ENCODE measurements at regions not wholly inside any gene's neighbourhood (a gene's known extent, or its start where the extent isn't known, plus 50 kb on each side); places are given as distances from the start of the nearest gene placed in this dataset.
"Not testable (repeated sequence)": the region's sequence is repeated elsewhere in the genome, so short reads cannot be mapped to it uniquely, and the experiment has no call there.

DNA sequence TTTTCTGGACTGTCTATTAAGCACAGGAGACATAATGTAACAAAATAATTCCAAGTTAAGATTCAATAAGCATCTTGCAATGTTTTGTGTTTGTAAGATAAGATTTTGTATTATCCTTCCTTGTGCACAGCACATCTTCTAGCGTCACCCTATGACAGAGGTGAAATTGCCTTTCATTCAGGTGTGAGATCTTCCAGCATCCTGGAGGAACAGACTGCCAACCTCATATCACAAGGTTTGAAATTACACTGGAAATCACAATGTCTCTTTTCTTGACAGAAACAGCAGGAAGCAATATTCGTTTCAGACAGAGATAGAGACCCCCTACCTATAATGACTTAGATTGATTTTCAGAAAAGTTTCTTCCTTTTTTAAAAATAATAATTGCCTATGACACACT is 668.6 kb downstream of the GABRG1 start:
- ATAC-seq, result no peak
- H3K9me3 Mint-ChIP-seq, result peaks cover 11% of the 10 kb centered on the region

DNA sequence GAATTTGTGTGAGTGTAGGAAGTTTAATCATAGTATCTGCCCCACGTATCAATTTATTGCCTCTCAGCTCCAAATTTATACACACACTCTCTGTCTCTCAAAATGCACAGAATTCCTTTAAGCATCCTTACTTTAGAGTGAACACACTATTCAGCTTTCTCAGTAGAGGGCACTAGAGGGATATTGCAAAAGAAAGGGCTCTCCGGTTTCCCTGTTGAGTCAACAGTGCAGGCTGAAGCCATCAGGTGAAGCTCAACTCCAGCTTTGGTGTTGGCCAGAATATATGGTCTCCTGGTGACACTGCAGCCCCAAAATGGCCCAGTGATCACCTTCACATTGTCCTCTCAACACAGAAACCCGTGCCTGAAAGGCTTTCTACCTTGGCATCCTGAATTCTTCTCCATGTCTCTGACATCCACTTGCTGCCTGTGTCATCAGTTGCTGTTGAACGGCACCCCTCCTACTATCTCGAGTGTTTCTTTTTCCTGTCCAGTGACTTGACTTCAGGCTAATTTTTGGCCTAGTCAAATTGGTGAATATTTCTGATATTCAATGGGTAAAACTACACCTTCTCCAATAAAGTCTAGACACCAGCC is 670.5 kb downstream of the GABRG1 start:
- ATAC-seq (no peak), DNase-seq (no peak)
- peaks cover 11% of the 10 kb centered on the region for H3K9me3 Mint-ChIP-seq
- H3K36me3 Mint-ChIP-seq (ENCODE audit: insufficient read depth), result no peaks in the 10 kb centered on the region
- H3K4me3 Mint-ChIP-seq, result no peak overlapping the region
- no peaks in the 10 kb centered on the region for H3K27me3 Mint-ChIP-seq (ENCODE audit: low read depth)
- no peaks in the 10 kb centered on the region for H3K4me1 Mint-ChIP-seq (ENCODE audit: low read depth)

More for the DNA sequence above, 668.6 kb downstream of the GABRG1 start:
- Mint-ChIP-seq H3K4me1 (ENCODE audit: low read depth) (no peaks in the 10 kb centered on the region), H3K27me3 (ENCODE audit: low read depth) (no peaks in the 10 kb centered on the region), H3K4me3 (no peak overlapping the region), H3K36me3 (ENCODE audit: insufficient read depth) (no peaks in the 10 kb centered on the region)
- DNase-seq, result no peak

DNA sequence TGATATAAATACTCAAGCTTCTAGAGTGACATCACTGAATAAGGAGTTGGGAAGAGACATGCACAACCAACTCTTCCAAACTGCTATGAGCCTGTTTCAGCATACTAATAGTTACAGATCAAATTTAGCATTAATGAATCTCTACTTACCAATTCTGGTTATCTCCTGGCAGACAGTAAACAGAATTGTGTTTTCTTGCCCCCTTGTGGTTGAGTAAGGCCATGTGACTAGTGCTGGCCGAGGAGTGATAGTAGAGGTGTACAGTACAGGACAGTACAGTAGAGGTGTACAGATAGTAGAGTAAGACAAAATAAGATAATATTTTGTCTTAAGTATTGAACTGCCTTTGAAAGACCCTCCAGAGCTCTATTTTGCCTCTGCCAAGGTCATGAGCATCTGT is 681.4 kb downstream of the GABRG1 start:
- no peaks in the 10 kb centered on the region for H3K4me1 Mint-ChIP-seq (ENCODE audit: low read depth)
- H3K27me3 Mint-ChIP-seq (ENCODE audit: low read depth), result no peaks in the 10 kb centered on the region
- no peak for DNase-seq
- no peaks in the 10 kb centered on the region for H3K36me3 Mint-ChIP-seq (ENCODE audit: insufficient read depth)
- no peak for ATAC-seq
- H3K4me3 Mint-ChIP-seq, result no peak overlapping the region
- H3K9me3 Mint-ChIP-seq, result peaks cover 8% of the 10 kb centered on the region

DNA sequence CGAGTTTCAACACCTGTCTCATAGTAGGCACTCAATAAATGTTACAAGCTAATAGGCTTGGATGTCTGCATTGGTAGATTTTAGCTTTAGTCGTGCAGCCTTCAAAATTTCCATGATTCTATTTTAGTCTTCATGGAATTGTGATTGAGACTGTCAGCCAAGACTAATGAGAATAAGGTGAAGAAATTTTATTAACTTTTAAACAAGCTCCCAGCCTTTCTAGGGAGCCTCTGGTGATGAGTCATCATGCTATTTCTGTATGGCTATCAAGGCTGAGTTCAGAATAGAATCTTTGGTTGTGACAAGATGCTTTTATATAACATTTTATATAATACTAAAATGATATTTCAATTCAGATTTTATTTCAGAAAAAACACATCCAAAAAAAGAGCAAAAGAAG is 685.8 kb downstream of the GABRG1 start:
- H3K9me3 Mint-ChIP-seq, result peaks cover 3% of the 10 kb centered on the region
- no peak for ATAC-seq
- DNase-seq, result no peak

DNA sequence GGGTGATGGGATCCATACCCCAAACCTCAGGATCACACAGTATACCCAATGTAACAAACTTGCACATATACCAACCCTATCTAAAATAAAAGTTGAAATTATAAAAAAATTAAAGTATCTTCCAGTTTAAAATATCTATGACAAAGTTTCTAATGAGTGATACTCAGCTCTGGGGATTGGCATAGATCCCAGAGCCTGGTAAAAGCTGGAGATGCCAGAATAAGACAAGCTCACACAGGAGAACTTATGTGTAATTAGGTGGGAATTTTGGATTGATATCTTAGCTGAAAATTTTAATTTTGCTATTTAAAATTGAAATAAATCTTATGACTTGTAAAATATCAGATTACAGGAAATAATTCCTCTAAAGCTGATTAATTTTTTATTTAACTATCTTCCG is 686.5 kb downstream of the GABRG1 start:
- Mint-ChIP-seq H3K36me3 (ENCODE audit: insufficient read depth) (no peaks in the 10 kb centered on the region), H3K4me1 (ENCODE audit: low read depth) (no peaks in the 10 kb centered on the region), H3K4me3 (no peak overlapping the region), H3K9me3 (peaks cover 3% of the 10 kb centered on the region), H3K27me3 (ENCODE audit: low read depth) (no peaks in the 10 kb centered on the region)
- ATAC-seq (no peak), DNase-seq (no peak)

More for the DNA sequence above, 685.8 kb downstream of the GABRG1 start:
- H3K4me3 Mint-ChIP-seq, result no peak overlapping the region
- no peaks in the 10 kb centered on the region for H3K27me3 Mint-ChIP-seq (ENCODE audit: low read depth)
- no peaks in the 10 kb centered on the region for H3K36me3 Mint-ChIP-seq (ENCODE audit: insufficient read depth)
- H3K4me1 Mint-ChIP-seq (ENCODE audit: low read depth), result no peaks in the 10 kb centered on the region

DNA sequence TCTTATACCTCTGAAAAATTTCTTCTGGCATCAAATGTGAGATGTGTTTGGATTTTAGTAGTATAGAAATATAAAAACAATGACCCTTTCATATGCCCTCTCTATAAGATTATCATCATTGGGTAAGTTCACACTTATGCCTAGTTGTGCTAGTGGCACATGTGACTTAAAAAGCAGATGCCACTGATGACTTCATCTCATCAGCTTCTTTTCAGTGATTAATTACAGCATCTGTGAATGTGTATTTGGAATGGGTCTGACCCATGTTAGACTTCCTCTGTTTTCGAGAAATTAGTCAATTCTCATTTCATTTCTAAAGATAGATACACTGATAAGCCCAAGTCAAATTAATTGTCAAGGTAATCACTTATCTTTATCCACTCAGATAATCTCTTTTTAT is 698.7 kb downstream of the GABRG1 start:
- no peaks in the 10 kb centered on the region for H3K4me1 Mint-ChIP-seq (ENCODE audit: low read depth)
- no peak overlapping the region for H3K4me3 Mint-ChIP-seq
- no peak for DNase-seq
- H3K36me3 Mint-ChIP-seq (ENCODE audit: insufficient read depth), result no peaks in the 10 kb centered on the region
- H3K27me3 Mint-ChIP-seq (ENCODE audit: low read depth), result no peaks in the 10 kb centered on the region
- no peak for ATAC-seq
- H3K9me3 Mint-ChIP-seq, result peaks cover 16% of the 10 kb centered on the region

DNA sequence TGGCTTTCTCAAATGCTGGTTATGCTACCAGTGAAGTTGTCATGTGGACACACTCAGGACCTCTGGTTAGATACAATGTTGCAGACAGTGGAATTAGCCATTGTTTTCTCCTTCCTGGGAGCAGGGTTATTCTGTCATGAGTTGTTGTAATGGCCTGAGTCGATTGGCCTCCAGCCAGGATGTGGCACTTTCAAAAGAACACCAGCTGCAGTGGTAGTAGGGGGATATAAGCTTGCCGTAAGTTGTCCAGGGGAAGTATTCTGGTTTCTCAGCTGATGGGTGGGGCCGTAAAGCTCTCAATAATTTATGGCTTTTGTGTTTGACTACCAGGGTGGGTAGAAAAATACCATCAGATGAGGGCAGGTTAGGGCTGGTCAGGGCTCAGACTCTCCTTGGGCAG is 697.5 kb upstream of the GNPDA2 start:
- Mint-ChIP-seq H3K4me1 (ENCODE audit: low read depth) (no peaks in the 10 kb centered on the region), H3K4me3 (no peak overlapping the region), H3K27me3 (ENCODE audit: low read depth) (no peaks in the 10 kb centered on the region), H3K9me3 (peaks cover 16% of the 10 kb centered on the region), H3K36me3 (ENCODE audit: insufficient read depth) (no peaks in the 10 kb centered on the region)
- DNase-seq (no peak), ATAC-seq (no peak)

DNA sequence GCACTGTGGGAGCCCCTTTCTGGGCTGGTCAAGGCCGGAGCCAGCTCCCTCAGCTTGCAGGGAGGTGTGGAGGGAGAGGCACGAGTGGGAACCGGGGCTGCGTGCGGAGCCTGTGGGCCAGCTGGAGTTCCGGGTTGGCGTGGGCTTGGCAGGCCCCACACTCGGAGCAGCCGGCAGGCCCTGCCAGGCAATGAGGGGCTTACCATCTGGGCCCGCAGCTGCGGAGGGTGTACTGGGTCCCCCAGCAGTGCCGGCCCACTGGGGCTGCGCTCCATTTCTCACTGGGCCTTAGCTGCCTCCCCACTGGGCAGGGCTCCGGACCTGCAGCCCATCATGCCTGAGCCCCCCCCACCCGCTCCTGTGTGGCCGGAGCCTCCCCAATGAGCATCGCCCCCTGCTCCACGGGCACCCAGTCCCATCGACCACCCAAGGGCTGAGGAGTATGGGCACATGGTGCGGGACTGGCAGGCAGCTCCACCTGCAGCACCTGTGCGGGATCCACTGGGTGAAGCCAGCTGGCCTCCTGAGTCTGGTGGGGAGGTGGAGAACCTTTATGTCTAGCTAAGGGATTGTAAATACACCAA is 693.8 kb upstream of the GNPDA2 start:
- not testable (repeated sequence) for H3K27me3 Mint-ChIP-seq (ENCODE audit: low read depth); H3K4me1 Mint-ChIP-seq (ENCODE audit: low read depth)
- peaks cover 16% of the 10 kb centered on the region for H3K9me3 Mint-ChIP-seq

DNA sequence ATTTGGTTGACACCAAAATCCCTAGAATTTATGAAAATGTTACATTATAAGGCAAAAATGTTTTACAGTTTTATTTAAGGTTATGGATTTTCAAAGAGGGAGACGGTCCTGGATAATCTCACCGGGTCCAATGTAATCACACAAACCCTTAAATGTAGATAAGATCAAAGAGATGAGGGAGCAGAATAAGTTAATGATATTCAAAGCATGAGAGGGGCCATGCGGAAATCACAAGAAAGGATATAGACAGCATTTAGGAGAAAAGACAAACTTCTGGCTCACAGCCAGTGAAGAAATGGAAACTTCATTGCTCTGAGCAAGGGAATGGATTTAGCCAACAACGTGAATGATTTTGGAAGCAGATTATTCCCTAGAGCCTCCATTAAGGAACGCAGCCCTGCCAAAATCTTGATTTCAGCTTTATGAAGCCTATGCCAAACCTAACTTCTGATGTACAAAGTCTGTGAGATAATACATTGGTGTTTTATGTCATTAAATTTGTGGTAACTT is 684.4 kb upstream of the GNPDA2 start:
- no peak for ATAC-seq
- Mint-ChIP-seq H3K36me3 (ENCODE audit: insufficient read depth) (no peaks in the 10 kb centered on the region), H3K4me1 (ENCODE audit: low read depth) (no peaks in the 10 kb centered on the region), H3K27me3 (ENCODE audit: low read depth) (no peaks in the 10 kb centered on the region), H3K4me3 (no peak overlapping the region), H3K9me3 (peaks cover 13% of the 10 kb centered on the region)
- no peak for DNase-seq

More for the DNA sequence above, 693.8 kb upstream of the GNPDA2 start:
- DNase-seq; H3K36me3 Mint-ChIP-seq (ENCODE audit: insufficient read depth); H3K4me3 Mint-ChIP-seq; ATAC-seq: not testable (repeated sequence)

DNA sequence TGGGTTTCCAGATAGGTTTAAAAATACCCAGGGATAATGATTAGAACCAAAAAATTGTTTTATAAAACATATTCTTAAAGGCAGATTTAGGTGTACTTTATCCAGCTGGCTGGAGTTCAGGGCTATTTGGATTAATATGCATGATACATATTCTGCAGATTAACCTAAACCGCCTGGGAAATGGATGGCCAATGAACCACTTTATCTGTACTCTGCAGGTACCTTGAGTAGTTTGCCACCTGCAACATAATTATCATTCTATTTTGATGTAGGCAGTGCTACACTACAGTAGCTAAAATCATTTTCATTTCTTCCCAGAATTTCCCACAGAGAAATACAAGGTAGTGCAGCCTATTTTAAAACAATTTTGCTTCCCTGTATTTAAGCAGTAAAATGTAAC is 683.2 kb upstream of the GNPDA2 start:
- no peak for ATAC-seq
- no peak for DNase-seq
- Mint-ChIP-seq H3K36me3 (ENCODE audit: insufficient read depth) (no peaks in the 10 kb centered on the region), H3K4me1 (ENCODE audit: low read depth) (no peaks in the 10 kb centered on the region), H3K27me3 (ENCODE audit: low read depth) (no peaks in the 10 kb centered on the region), H3K9me3 (peaks cover 14% of the 10 kb centered on the region), H3K4me3 (no peak overlapping the region)

DNA sequence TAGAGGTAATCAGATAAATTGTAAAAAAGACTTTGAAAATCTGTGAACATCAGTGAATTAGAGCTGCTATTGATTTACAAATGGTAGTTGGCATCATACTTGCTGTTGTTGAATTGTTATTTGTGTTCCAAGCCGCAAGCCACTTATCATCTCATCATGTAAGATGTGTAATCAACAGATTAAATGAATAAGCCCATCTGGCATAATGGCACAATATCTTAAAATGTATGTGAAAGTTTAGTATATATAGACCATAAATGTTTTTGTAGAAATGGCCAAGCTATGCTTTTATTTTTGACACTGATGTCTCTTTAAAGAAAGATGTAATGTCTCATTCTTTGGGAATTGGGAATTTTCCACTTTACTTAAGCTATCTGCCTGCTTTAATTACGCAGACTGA is 682.6 kb upstream of the GNPDA2 start:
- ATAC-seq (no peak), DNase-seq (no peak)
- H3K4me3 Mint-ChIP-seq, result no peak overlapping the region
- no peaks in the 10 kb centered on the region for H3K4me1 Mint-ChIP-seq (ENCODE audit: low read depth)
- peaks cover 12% of the 10 kb centered on the region for H3K9me3 Mint-ChIP-seq
- H3K36me3 Mint-ChIP-seq (ENCODE audit: insufficient read depth), result no peaks in the 10 kb centered on the region
- H3K27me3 Mint-ChIP-seq (ENCODE audit: low read depth), result no peaks in the 10 kb centered on the region

DNA sequence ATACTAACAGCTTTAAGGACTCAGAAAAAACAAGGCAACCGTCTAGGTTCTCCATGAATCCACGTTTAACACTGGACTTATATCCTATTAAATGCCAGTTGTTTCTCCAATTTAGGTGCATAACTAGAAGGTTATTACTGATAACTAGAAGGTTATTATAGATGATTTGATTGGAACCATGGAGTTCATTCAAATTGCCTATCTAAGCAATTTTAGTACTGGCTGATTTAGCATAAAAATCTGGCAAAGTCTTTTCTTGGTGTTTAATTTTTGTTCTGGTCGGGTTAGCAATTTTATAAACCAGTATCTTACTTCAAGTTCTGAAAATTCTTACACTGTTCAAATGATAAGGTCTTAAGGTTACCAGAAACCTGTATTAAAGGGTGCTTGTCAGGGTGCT is 672.8 kb upstream of the GNPDA2 start:
- Mint-ChIP-seq H3K9me3 (peaks cover 19% of the 10 kb centered on the region), H3K27me3 (ENCODE audit: low read depth) (no peaks in the 10 kb centered on the region), H3K4me3 (no peak overlapping the region), H3K4me1 (ENCODE audit: low read depth) (no peaks in the 10 kb centered on the region), H3K36me3 (ENCODE audit: insufficient read depth) (no peaks in the 10 kb centered on the region)
- ATAC-seq, result no peak
- no peak for DNase-seq

DNA sequence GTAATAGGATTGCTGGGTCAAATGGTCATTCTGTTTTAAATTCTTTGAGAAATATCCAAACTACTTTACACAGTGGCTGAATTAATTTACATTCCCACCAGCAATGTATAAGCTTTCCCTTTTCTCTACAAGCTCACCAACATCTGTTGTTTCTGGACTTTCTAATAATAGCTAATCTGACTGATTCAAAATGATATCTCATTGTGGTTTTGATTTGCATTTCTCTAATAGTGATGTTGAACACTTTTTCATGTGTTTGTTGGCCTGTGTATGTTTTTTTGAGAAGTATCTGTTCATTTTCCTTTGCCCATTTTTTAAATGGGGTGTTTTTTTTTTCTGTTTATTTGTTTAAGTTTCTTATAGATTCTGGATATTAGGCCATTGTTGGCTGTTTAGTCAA is 659.0 kb upstream of the GNPDA2 start:
- Mint-ChIP-seq H3K36me3 (ENCODE audit: insufficient read depth) (no peaks in the 10 kb centered on the region), H3K4me1 (ENCODE audit: low read depth) (no peaks in the 10 kb centered on the region), H3K27me3 (ENCODE audit: low read depth) (no peaks in the 10 kb centered on the region), H3K9me3 (peaks cover 22% of the 10 kb centered on the region), H3K4me3 (no peak overlapping the region)
- ATAC-seq (no peak), DNase-seq (no peak)

DNA sequence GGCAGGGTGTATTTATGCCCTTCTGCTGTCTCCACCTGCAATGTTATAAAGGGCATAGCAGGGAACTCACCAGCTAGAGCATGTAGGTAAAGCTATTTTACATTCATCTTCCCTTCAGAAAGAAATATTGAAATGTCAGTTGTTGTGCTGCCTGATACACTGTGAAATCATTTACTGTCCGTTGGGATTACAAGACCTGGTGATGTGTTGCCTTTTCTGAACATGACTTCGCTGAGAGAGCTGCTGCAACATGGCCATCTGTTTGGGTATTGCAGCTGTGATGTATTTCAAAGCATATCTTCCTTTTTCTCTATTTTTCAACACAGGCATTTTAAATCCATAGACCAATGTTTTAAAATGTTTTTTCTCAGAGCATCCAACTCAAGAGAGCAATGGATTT is 644.1 kb upstream of the GNPDA2 start:
- ATAC-seq (no peak), DNase-seq (no peak)
- Mint-ChIP-seq H3K4me1 (ENCODE audit: low read depth) (no peaks in the 10 kb centered on the region), H3K27me3 (ENCODE audit: low read depth) (no peaks in the 10 kb centered on the region), H3K4me3 (no peak overlapping the region), H3K36me3 (ENCODE audit: insufficient read depth) (no peaks in the 10 kb centered on the region), H3K9me3 (peaks cover 14% of the 10 kb centered on the region)

DNA sequence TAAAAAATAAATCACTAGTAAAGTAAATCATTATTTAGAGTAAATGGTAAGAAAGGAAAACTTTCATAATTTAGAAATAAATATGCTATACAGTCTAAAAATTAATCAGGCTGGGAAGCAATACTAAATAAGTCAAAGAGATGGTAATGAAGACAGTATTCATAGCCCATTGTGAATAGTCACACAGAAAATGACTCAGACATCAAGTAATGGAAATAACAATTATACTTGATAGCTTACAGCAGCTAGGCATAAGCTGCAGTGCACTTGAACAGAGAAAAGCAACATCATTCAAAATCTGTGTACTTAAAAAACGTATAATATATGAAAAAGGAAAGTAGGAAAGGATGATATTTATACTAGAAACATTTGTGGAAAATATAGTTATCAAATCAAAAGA is 642.5 kb upstream of the GNPDA2 start:
- Mint-ChIP-seq H3K4me1 (ENCODE audit: low read depth) (no peaks in the 10 kb centered on the region), H3K36me3 (ENCODE audit: insufficient read depth) (no peaks in the 10 kb centered on the region), H3K27me3 (ENCODE audit: low read depth) (no peaks in the 10 kb centered on the region), H3K4me3 (no peak overlapping the region), H3K9me3 (peaks cover 14% of the 10 kb centered on the region)
- DNase-seq (no peak), ATAC-seq (no peak)

Data from activated T-cell treated with anti-CD3 and anti-CD28 coated beads, Interleukin-2, amount 50 U/mL, for 4 hours (primary cell).